ENCODE measurements at regions not wholly inside any gene's neighbourhood (a gene's known extent, or its start where the extent isn't known, plus 50 kb on each side); places are given as distances from the start of the nearest gene placed in this dataset.
"Not testable (repeated sequence)": the region's sequence is repeated elsewhere in the genome, so short reads cannot be mapped to it uniquely, and the experiment has no call there.

GRCh38 chr2:31803481-31804153, 207.2 kb downstream of the MEMO1 start:
- not testable (repeated sequence) for H3K4ac ChIP-seq (ENCODE audit: low read depth, low read length); H3K27ac Mint-ChIP-seq; H3K4me1 Mint-ChIP-seq; H2BK120ac ChIP-seq (ENCODE audit: low read depth, low read length, poor library complexity, severe bottlenecking); H3K4me3 Mint-ChIP-seq; H3K27ac ChIP-seq (ENCODE audit: insufficient read length, low read depth, low read length); H2AK5ac ChIP-seq (ENCODE audit: insufficient read length, low read length); H3K18ac ChIP-seq (ENCODE audit: insufficient read length, low read depth, low read length); H3K27me3 Mint-ChIP-seq (ENCODE audit: low read depth); H3K56ac ChIP-seq (ENCODE audit: insufficient read length, low read depth, low read length); H3K14ac ChIP-seq (ENCODE audit: insufficient read depth, low read length); H3K4me1 ChIP-seq (ENCODE audit: insufficient read depth, low read length); H3K79me2 ChIP-seq (ENCODE audit: insufficient read depth, low read length); H3K4me2 ChIP-seq (ENCODE audit: insufficient read depth, insufficient read length, low read length); H3K9ac ChIP-seq (ENCODE audit: extremely low read depth, insufficient read length, low read length); H2BK15ac ChIP-seq (ENCODE audit: low read depth, low read length); H2AFZ ChIP-seq (ENCODE audit: low read length); H4K5ac ChIP-seq (ENCODE audit: insufficient read length, low read depth, low read length); H2BK5ac ChIP-seq (ENCODE audit: insufficient read length, low read length); H3K36me3 Mint-ChIP-seq (ENCODE audit: insufficient read depth in 1 of 3, low read depth in 3 of 3); H3T11ph ChIP-seq (ENCODE audit: low read length); H4K8ac ChIP-seq (replicated peaks; ENCODE audit: insufficient read length, low read depth, low read length); H3K27me3 ChIP-seq (ENCODE audit: insufficient read depth, low read length); H2BK20ac ChIP-seq (ENCODE audit: low read depth, low read length, poor library complexity, severe bottlenecking); H3K9me3 ChIP-seq (ENCODE audit: control insufficient read depth, low read depth, low read length); H4K91ac ChIP-seq (ENCODE audit: insufficient read length, low read depth, low read length); H2BK12ac ChIP-seq (ENCODE audit: insufficient read length, low read depth, low read length); H3K23me2 ChIP-seq (ENCODE audit: insufficient read length, low read depth, low read length, poor library complexity, severe bottlenecking); H3K23ac ChIP-seq (ENCODE audit: insufficient read length, low read depth, low read length); H3K79me1 ChIP-seq (ENCODE audit: insufficient read depth, low read depth, low read length, poor library complexity, severe bottlenecking); H4K20me1 ChIP-seq (ENCODE audit: control insufficient read depth, insufficient read depth, insufficient read length)
- H3K9me3 Mint-ChIP-seq = peaks cover 10 to 14% of the 10 kb centered on the region in 2 experiments
- peak; percentile 41 for DNase-seq
- WGBS (ENCODE audit: extremely low coverage, insufficient read length, low lambda C conversion rate) = no CpG with 5 or more reads among the region's 44 CpGs
- 0 out of 3 replicates have a peak, but pooled peaks have one; percentile 21 for TF ChIP-seq CTCF (conservative IDR thresholded peaks at IDR 0.05)

Data from H9 (cell line).